HEK293T (cell line): ENCODE measurements at regions not wholly inside any gene's neighbourhood (a gene's known extent, or its start where the extent isn't known, plus 50 kb on each side); places are given as distances from the start of the nearest gene placed in this dataset.

ENCODE experiments used
- CTCF ChIA-PET: fragments of 350-600 bp; formaldehyde crosslinking; extraction: SDS; loops from one replicate; lab custom pipeline; 2021; ENCODE audit warnings: antibody characterized with exemption, inconsistent platforms; lab: Yijun Ruan, JAX
- POLR2A ChIA-PET: fragments of 350-600 bp; formaldehyde crosslinking; extraction: SDS; loops from one replicate; lab custom pipeline; 2020; ENCODE audit warnings: antibody characterized with exemption, inconsistent platforms; lab: Yijun Ruan, JAX
- DNase-seq: peaks from one replicate; pipeline ENCODE4 v3.0.0; 2012; ENCODE audit warnings: mixed read lengths; ENCODE audit errors: extremely low spot score
- ARNT ChIP-seq: fragments of 450-650 bp; IDR thresholded peaks from 2 replicates; pipeline ENCODE4 v1.6.1; 2017; ENCODE audit warnings: mild to moderate bottlenecking
- BHLHE40 ChIP-seq: fragments of 450-650 bp; IDR thresholded peaks from 2 replicates; pipeline ENCODE4 v1.6.1; 2016; ENCODE audit warnings: mild to moderate bottlenecking, moderate library complexity, borderline replicate concordance
- CTBP1 ChIP-seq: fragments of 450-650 bp; IDR thresholded peaks from 2 replicates; pipeline ENCODE4 v1.6.1; 2016; ENCODE audit warnings: borderline replicate concordance
- ELF4 ChIP-seq: fragments of 450-650 bp; IDR thresholded peaks from 2 replicates; pipeline ENCODE4 v1.6.1; 2017; ENCODE audit warnings: antibody characterized with exemption
- FOXA1 ChIP-seq: fragments of 450-650 bp; IDR thresholded peaks from 2 replicates; pipeline ENCODE4 v1.6.1; 2016; ENCODE audit warnings: mild to moderate bottlenecking
- FOXK2 ChIP-seq: fragments of 450-650 bp; IDR thresholded peaks from 2 replicates; pipeline ENCODE4 v1.6.1; 2016; ENCODE audit warnings: mild to moderate bottlenecking
- FOXM1 ChIP-seq: fragments of 450-650 bp; IDR thresholded peaks from 2 replicates; pipeline ENCODE4 v1.6.1; 2017; ENCODE audit warnings: mild to moderate bottlenecking, borderline replicate concordance
- HDGF ChIP-seq: fragments of 450-650 bp; IDR thresholded peaks from 2 replicates; pipeline ENCODE4 v1.6.1; 2017; ENCODE audit warnings: antibody characterized with exemption, borderline replicate concordance
- L3MBTL2 ChIP-seq: fragments of 450-650 bp; conservative IDR thresholded peaks from 2 replicates; pipeline ENCODE4 v1.6.1; 2016; ENCODE audit warnings: mild to moderate bottlenecking
- LEF1 ChIP-seq: fragments of 450-650 bp; IDR thresholded peaks from 2 replicates; pipeline ENCODE4 v1.6.1; 2017; ENCODE audit warnings: mild to moderate bottlenecking, borderline replicate concordance
- NFRKB ChIP-seq: fragments of 450-650 bp; IDR thresholded peaks from 2 replicates; pipeline ENCODE4 v1.6.1; 2016; ENCODE audit warnings: mild to moderate bottlenecking, moderate library complexity
- PKNOX1 ChIP-seq: fragments of 450-650 bp; IDR thresholded peaks from 2 replicates; pipeline ENCODE4 v1.6.1; 2016
- SP1 ChIP-seq: fragments of 450-650 bp; IDR thresholded peaks from 2 replicates; pipeline ENCODE4 v1.6.1; 2017
- SUZ12 ChIP-seq: fragments of 450-650 bp; IDR thresholded peaks from 2 replicates; pipeline ENCODE4 v1.6.1; 2016; ENCODE audit warnings: mild to moderate bottlenecking
- TARDBP ChIP-seq: fragments of 450-650 bp; IDR thresholded peaks from 2 replicates; pipeline ENCODE4 v1.6.1; 2016
- ZNF384 ChIP-seq: fragments of 450-650 bp; IDR thresholded peaks from 2 replicates; pipeline ENCODE4 v1.6.1; 2016

- ChIA-PET CTCF (no interaction called here), POLR2A (no interaction called here)
- no peak for TF ChIP-seq CTBP1
- no peak for TF ChIP-seq ARNT
- no peak for TF ChIP-seq FOXK2
- no peak for TF ChIP-seq FOXA1
- no peak for TF ChIP-seq ZNF384
- no peak for TF ChIP-seq LEF1
- TF ChIP-seq BHLHE40: no peak
- no peak for DNase-seq
Observed at GRCh38 chr1:79726911-79727310, 720.4 kb upstream of the ADGRL4 start.

GRCh38 chr1:79726321-79726720 lies 719.8 kb upstream of the ADGRL4 start:
- ChIA-PET CTCF (no interaction called here), POLR2A (no interaction called here)
- no peak for DNase-seq
- TF ChIP-seq BHLHE40 (no peak), FOXK2 (no peak), LEF1 (no peak), ARNT (no peak), NFRKB (no peak), SP1 (no peak), ELF4 (no peak), FOXM1 (no peak), L3MBTL2 (no peak), ZNF384 (no peak), FOXA1 (no peak), HDGF (no peak), SUZ12 (no peak), TARDBP (no peak), PKNOX1 (no peak), CTBP1 (no peak)

GRCh38 chr1:79716447-79716846 lies 709.9 kb upstream of the ADGRL4 start:
- DNase-seq: no peak
- CTCF ChIA-PET: no interaction called here
- POLR2A ChIA-PET: no interaction called here
- TF ChIP-seq PKNOX1 (no peak), ARNT (no peak), TARDBP (no peak), CTBP1 (no peak), SUZ12 (no peak), FOXM1 (no peak), NFRKB (no peak), LEF1 (no peak), FOXK2 (no peak), BHLHE40 (no peak), ELF4 (no peak), HDGF (no peak), L3MBTL2 (no peak), ZNF384 (no peak), FOXA1 (no peak), SP1 (no peak)

- DNase-seq: no peak
- ChIA-PET CTCF (no interaction called here), POLR2A (no interaction called here)
- TF ChIP-seq ELF4 (no peak), BHLHE40 (no peak), FOXM1 (no peak), SP1 (no peak), SUZ12 (no peak), ARNT (no peak), LEF1 (no peak), FOXA1 (no peak)
Observed at GRCh38 chr1:79714664-79715063, 708.1 kb upstream of the ADGRL4 start.

- CTCF ChIA-PET: no interaction called here
Observed at GRCh38 chr1:79711001-79711431, 704.5 kb upstream of the ADGRL4 start.

GRCh38 chr1:79708646-79709265 lies 702.2 kb upstream of the ADGRL4 start:
- CTCF ChIA-PET: no interaction called here
- POLR2A ChIA-PET: no interaction called here
- DNase-seq: no peak
- no peak for TF ChIP-seq ELF4
- TF ChIP-seq FOXA1: no peak
- TF ChIP-seq SP1: no peak
- no peak for TF ChIP-seq FOXM1
- no peak for TF ChIP-seq NFRKB
- TF ChIP-seq SUZ12: no peak
- no peak for TF ChIP-seq FOXK2
- TF ChIP-seq TARDBP: no peak
- no peak for TF ChIP-seq CTBP1
- no peak for TF ChIP-seq PKNOX1
- TF ChIP-seq ZNF384: no peak
- no peak for TF ChIP-seq HDGF
- no peak for TF ChIP-seq LEF1
- no peak for TF ChIP-seq ARNT
- TF ChIP-seq L3MBTL2: no peak
- no peak for TF ChIP-seq BHLHE40

More at GRCh38 chr1:79711001-79711431, 704.5 kb upstream of the ADGRL4 start:
- TF ChIP-seq CTBP1 (no peak), TARDBP (no peak), FOXM1 (no peak), FOXK2 (no peak), L3MBTL2 (no peak)
- POLR2A ChIA-PET: no interaction called here
- DNase-seq: no peak
